ENCODE measurements at regions not wholly inside any gene's neighbourhood (a gene's known extent, or its start where the extent isn't known, plus 50 kb on each side); places are given as distances from the start of the nearest gene placed in this dataset.
"Not testable (repeated sequence)": the region's sequence is repeated elsewhere in the genome, so short reads cannot be mapped to it uniquely, and the experiment has no call there.

GRCh38 chr1:217039139-217039538, 315.9 kb upstream of the ESRRG start:
- not testable (repeated sequence) for TF ChIP-seq CTCF, POLR2AphosphoS5, POLR2A, EP300 (IDR thresholded peaks at IDR 0.05)
